ENCODE measurements at regions not wholly inside any gene's neighbourhood (a gene's known extent, or its start where the extent isn't known, plus 50 kb on each side); places are given as distances from the start of the nearest gene placed in this dataset.

DNA sequence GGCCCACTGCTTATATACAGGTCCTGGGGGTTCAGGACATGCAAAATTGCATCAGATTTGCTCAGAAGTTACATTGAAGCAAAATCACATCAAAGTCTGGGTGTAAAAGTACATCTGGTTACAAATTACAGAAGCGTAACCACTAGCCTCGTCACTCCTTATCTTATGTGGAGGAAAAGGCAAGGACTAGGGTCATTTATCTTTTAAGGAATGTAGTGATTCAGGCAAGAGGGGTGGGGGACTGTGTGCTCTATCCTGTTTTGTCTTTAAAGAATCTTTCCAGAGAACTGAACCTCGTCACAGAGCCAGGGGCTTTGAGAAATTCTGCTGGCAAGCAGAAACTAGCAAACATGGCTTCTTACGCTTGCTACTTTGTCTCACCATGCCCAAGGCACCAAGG is 61.1 kb upstream of the RAB4A start:
- DNase-seq: no peak

DNA sequence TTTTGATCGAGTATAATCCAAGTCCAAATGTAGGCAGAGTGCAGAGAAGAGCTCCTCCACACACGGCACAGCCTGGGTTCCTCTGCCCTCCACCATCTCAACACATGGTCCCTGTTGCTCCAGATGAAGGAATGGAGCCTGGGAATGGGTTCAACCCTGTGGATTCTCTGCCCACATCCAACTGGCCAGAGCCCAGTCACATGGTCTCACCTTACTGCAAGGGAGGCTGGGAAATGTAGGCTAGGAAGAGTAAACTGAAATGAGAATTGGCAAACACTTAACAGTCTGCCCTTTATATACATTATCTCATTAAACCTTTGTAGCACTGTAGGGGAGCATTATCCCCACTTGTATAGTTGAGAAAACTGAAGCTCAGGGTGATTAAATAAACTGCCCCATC is 60.1 kb upstream of the RAB4A start:
- no peak for DNase-seq

DNA sequence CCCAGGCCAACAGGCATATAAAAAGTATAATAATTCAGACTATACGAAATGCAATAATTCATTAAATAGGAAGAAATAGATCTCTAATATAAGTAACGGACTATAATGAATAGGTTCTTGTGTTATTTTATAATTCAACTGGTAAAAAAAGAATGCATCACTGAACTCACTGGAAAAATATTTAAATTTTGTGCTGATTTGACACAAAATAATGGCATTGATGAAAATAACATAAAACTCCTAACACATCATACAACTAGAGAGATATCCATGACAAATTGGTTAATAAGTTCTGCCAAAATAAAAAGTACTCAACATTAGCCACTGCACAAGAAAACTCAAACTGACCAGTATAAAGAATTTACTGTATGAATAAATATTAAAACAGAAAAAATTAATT is 57.1 kb upstream of the RAB4A start:
- DNase-seq: no peak

DNA sequence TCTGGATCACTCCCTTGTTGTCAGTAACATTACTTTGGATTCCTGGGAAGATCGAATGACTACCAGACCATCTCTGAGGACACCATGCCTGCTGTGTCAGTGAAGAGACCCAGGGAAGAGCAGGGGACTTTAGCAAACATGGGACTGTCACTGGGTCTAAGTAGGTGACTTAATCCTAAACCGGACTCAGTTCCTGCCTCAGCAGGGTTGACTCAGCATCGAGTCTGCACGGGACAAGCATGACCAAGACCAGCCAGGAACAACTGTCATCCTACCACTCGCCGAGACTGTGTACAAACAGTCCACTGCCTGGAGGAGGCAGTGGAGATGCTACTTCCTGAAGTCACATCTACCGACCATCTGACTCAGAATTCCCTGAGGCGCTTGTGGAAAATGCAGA is 53.2 kb upstream of the RAB4A start:
- no peak for DNase-seq

DNA sequence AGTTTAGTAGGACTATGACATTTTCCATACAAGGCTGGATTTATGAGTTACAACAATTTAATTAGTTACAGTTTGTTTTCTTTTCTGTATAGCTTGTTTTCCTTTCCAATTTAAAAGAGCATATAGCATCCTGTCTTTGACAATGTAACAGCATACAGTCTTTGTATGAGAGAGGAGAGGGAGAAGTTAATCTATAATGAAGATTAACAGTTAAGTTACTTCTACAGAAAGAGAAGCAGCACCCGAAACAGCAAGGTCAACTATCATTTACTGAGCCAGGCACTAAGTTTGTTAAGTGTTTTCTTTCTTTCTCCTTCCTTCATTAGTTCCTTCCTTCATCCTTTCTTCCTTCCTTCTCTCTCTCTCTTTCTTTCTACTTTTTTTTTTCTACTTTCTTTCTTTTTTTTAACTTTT is 52.3 kb upstream of the RAB4A start:
- DNase-seq: no peak

- DNase-seq: no peak
Measured at GRCh38 chr1:229220163-229220846, 50.6 kb upstream of the RAB4A start.

DNA sequence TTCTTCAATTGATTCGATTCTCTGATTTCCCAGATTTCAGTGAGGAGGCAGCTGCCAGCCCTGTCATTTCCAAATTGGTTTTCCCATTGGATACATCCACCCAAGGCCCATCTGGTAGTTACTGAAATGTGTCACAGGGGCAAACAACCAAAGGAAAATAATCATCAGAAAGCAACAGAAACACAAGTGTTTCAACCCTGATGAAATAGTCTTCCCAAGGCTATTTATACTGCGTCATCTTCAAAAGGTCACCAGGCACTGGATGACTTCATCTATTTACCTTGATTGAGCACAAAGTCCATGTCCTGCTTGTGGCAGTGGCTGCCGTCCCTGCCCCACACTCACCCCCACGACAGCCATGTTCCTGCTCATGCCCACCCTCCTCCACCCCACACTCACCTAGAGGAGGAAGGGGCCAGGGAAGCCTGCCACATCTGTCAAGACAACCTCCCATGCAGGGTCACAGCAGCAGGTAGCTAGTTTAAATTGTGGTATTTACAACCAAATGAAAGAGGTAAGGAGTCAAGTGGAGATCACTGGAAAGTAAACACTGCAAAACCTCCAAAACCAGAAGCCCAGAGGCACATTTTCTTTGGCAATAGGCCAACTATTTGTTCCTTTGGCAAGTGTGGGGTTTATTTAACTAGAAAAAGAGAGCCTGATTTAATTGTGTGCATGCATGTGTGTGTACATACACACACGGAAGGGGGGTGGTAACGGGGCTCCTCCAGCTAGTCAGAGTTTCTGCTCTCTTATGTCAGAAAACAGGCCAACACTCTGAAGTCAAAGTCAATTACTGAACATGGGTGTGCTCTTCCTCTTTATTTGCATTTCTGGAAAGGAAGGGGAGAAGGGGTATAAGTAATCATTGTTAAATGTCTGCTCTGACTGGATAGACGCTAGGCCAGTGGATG is 49.5 kb upstream of the RAB4A start:
- no peak for DNase-seq

Data from left kidney (tissue), 1 donor.